NCI-H1694 (cell line): ENCODE measurements at regions not wholly inside any gene's neighbourhood (a gene's known extent, or its start where the extent isn't known, plus 50 kb on each side); places are given as distances from the start of the nearest gene placed in this dataset.

Experiments used
- DNase-seq: peaks from one replicate; lab custom pipeline; 2025; lab: John Stamatoyannopoulos, UW

GRCh38 chr2:234633581-234634230 is 136.8 kb upstream of the ARL4C start:
- DNase-seq = no peak

DNA sequence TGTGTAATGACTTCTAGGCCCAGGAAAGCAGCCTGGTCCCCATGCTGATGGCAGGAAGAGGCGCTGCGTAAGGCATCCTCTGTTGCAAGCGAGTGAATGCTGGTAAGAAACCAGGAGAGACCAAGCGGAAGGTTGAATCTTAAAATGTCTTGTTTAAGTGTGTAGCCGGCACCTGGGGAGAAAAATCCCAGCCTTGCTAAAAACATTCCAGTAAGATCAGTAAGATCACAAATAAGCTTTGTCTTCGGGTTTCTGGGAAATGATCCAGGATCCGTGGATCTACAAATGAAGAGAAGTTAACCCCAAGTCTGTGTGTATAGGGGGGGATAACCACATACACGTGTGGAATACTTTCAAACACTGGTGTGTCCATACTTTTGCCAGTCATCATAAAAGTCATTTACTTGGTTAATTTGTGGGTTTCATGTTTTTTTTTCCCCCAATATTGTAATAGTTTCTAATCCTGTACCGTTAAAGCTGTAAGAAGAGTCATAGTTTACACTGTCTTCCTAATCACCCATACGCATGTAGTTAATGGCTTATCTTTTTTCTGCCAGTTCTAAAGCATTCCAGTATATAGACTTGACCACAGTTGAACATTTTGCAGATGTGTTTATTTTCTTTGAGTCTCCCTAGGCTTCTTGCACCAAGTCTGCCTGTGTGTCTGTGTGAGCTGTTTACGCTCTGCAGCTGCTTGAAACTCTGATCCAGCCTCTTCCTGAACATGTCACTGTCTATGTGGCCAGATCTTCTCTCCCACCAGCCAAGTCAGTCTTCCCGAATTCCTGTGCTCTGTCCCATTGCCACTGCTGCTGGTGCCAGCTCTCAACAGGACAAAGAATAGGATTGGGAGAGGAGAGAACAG is 135.9 kb upstream of the ARL4C start:
- no peak for DNase-seq

GRCh38 chr2:234631646-234632514 is 135.0 kb upstream of the ARL4C start:
- DNase-seq = no peak

DNA sequence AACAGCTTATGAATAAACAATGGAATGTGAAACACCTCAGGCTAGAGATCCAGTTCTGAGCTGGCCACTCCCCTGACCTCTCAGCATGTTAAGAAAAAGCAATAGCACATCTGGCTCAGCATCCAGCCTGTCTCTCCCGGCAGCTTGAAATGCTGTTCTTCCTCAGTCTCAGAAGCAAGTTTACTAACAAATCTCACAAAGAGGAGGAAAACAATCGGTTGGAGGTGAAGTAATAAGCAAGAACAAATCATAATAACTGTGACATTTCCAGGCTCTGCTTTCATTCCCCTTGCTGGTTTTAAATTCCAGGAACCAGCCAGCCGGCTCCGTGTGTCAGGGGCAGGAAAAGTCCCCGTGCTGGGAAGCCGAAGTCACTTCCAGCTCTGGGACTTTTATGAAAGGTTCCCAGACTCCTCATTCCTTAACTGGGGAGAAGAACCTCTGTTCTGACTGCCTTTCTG is 133.9 kb upstream of the ARL4C start:
- no peak for DNase-seq

- no peak for DNase-seq
These were observed 132.7 kb upstream of the ARL4C start for GRCh38 chr2:234629596-234629995.

GRCh38 chr2:234628953-234629352 is 132.1 kb upstream of the ARL4C start:
- no peak for DNase-seq

- no peak for DNase-seq
These were observed 130.4 kb upstream of the ARL4C start for GRCh38 chr2:234627308-234627707.

DNA sequence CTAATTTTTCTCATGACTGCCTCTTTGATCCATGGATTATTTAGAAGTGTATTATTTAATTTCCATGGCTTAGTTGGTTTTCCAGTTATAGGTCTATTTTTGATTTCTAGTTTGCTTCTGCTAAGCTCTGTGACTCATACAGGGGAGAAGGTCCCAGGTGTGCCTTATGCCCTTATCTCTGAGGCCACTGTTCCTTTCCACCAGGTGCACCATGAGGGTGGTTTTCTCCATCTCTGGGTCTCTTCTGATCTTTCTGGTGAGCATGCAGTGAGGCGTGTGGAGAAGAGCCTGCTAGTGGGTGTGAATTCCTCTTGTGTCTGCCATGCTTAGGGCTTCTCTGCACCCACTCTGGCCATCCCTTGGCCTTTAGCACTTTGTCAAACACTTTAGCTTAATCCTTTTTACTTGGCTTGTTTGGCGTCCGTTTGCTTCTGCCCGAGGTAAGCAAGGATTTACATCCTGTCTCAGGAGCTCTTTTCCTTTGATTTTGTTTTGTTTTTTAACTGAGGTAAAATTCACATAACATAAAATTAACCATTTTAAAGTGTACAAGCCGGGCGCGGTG is 129.8 kb upstream of the ARL4C start:
- no peak for DNase-seq

GRCh38 chr2:234625626-234626250 is 128.9 kb upstream of the ARL4C start:
- no peak for DNase-seq

- DNase-seq = no peak
These were observed 126.7 kb upstream of the ARL4C start for GRCh38 chr2:234623521-234623991.

DNA sequence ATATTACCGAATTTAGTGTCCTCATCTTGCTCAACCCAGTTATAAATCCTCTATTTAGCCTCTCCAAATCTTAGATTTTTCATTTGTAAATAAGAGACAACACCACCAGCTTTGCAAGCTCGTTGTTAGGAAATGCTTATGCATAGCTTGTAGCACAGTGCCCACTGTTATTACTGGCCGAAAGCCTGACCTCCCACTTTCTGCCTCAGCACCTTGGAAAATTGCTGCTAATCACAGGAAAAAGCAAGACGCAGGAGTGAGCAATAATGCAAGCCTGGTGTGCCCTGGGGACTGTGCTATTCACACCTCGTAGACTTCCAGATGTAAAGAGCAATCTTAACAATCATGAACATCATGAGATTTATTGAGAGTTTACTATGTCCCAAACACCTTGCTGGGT is 124.2 kb upstream of the ARL4C start:
- DNase-seq = no peak

- DNase-seq = no peak
These were observed 123.1 kb upstream of the ARL4C start for GRCh38 chr2:234620018-234620417.

DNA sequence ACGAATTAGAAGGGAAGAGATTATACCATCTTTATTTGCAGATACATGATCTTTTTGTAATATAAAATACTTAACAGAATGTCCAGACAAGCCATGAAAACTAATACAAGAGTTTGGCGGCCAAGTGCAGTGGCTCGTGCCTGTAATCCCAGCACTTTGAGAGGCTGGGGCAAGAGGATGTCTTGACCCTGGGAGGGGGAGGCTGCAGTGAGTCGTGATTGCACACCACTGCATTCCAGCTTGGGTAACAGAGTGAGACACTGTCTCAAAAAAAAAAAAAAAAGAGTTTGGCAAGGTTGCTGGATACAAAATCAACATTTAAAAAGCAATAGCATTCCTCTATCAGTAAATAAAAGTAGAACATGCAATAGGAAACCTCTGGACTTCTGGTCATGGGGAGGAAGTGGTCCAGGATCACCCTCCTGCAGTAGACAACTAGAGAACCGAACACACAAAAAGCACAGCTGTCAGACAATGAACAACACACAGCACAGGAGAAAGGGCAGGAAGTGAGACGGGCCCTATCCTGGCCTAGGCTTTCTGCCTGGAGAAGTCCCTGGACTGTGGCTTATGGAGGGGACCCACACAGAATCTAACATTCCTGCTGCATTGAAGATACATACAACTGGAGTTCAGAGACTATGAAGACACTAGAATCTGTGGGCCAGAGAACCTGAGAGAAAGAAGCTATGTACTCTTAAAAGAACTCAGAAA is 118.9 kb upstream of the ARL4C start:
- DNase-seq = no peak

GRCh38 chr2:234611209-234611608 is 114.3 kb upstream of the ARL4C start:
- no peak for DNase-seq

- DNase-seq = no peak
These were observed 112.1 kb upstream of the ARL4C start for GRCh38 chr2:234608946-234609345.

DNA sequence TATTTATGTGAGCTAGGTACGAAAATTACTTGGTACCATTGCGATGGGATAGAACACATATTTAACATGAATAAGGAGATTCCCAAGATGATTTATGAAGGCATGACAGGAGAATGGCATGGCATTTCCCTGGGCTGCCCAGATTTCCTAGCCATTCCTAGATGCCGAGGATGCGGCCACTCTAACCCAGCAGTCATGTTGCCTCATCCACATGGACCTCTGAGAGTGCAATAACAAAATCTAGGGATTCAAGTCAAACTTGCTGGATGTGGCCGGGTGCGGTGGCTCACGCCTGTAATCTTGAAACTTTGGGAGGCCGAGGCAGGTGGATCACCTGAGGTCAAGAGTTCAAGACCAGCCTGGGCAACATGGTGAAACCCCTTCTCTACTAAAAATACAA is 110.8 kb upstream of the ARL4C start:
- DNase-seq = no peak

DNA sequence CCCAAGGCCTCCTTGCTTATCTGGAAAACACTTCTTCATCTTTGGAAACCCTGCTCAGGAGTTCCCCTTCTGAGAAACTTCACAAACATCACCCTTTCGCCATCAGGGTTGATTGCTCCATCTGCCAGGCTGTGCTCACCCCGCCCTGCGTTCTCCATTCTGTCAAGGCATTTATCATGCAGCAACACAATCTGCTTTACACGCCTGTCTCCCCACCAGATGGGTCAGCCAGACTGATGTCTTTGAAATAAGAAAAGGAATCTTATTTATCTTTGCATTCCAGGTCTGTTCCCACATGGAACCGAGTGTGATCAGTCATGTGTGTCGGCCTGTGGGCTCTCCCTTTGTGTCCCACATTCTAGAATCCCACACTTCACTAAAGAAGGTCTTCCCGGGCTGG is 110.0 kb upstream of the ARL4C start:
- DNase-seq = peak; percentile 61

DNA sequence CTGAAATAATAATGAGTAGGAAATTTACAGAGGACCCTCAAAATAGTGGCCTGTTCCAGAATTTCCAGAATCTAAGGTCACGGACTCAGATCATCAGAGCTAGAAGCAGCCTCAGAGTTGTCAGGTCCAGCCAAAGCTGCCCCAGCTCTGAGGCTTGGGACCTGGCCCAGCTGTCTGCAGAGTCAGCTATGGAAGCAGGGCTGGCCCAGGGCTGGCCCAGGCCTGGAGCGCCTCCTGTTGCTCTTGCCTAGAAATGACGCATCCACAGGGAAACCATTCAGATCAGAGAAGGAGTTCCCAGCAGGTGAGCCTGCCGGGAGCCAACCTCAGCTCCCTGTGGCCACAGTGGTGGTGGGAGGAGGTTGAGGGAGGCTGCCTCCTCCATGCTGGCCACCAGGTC is 106.7 kb upstream of the ARL4C start:
- DNase-seq = no peak

- DNase-seq = no peak
These were observed 104.3 kb upstream of the ARL4C start for GRCh38 chr2:234601213-234601612.

DNA sequence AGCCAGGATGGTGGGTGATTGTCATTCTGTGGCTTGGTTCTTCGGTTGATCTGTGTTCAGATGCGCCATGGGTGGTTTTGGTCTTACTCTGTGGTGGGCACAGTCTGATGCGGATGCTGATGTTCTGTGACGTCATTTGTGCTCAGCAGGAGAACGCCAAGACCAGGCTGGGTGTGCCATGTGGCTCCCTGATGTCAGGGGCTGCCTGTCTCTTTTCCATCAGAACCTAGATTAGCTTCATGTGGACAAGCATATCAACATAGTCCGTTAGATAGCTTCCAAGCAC is 100.6 kb upstream of the ARL4C start:
- DNase-seq = no peak
